Tibial nerve (tissue), 4 donors: ENCODE measurements at regions not wholly inside any gene's neighbourhood (a gene's known extent, or its start where the extent isn't known, plus 50 kb on each side); places are given as distances from the start of the nearest gene placed in this dataset.

Source experiments
- DNase-seq, 2 donors: peaks; one replicate each; pipeline ENCODE4 v3.0.0-alpha.2; 2019; ENCODE audit warnings: low spot score in 2 of 2
- H3K27ac ChIP-seq, 4 donors: fragments of 200-600 bp; sonication (generic) in 3 of 4; one replicate each; pipeline ENCODE4 v1.5.1; 2017 to 2019; ENCODE audit warnings: mild to moderate bottlenecking in 1 of 4
- H3K27me3 ChIP-seq, 2 donors: fragments of 200-600 bp; sonication (generic) in 1 of 2; one replicate each; pipeline versions ENCODE4 v1.5.1 to v1.6.0; 2017 to 2019
- H3K36me3 ChIP-seq, 3 donors: fragments of 200-600 bp; sonication (generic); one replicate each; pipeline ENCODE4 v1.5.1; 2018 to 2019
- H3K4me1 ChIP-seq, 4 donors: fragments of 200-600 bp; sonication (generic) in 3 of 4; one replicate each; pipeline ENCODE4 v1.5.1; 2017 to 2019
- H3K4me3 ChIP-seq, 4 donors: fragments of 200-600 bp; sonication (generic) in 3 of 4; one replicate each; pipeline ENCODE4 v1.5.1; 2017 to 2019; ENCODE audit warnings: mild to moderate bottlenecking in 1 of 4, moderate library complexity in 1 of 4
- H3K9me3 ChIP-seq, 4 donors: fragments of 200-600 bp; sonication (generic) in 3 of 4; one replicate each; pipeline ENCODE4 v1.5.1; 2017 to 2019
- CTCF ChIP-seq, 5 experiments: fragments of 200-600 bp in 3 of 5; fragments of 450-650 bp in 2 of 5; sonication (generic) in 3 of 5; IDR thresholded peaks; one replicate each; pipeline ENCODE4 v1.5.1; 2016 to 2019; ENCODE audit warnings: antibody characterized with exemption in 5 of 5, mild to moderate bottlenecking in 3 of 5, moderate library complexity in 2 of 5
- EP300 ChIP-seq, 2 donors: sonication (generic); formaldehyde crosslinking; IDR thresholded peaks; one replicate each; pipeline ENCODE4 v1.6.1; 2017; ENCODE audit warnings: antibody characterized with exemption in 2 of 2, mild to moderate bottlenecking in 1 of 2
- POLR2A ChIP-seq, 2 donors: fragments of 450-650 bp; IDR thresholded peaks; one replicate each; pipeline ENCODE4 v1.6.1; 2017; ENCODE audit warnings: antibody characterized with exemption in 2 of 2, mild to moderate bottlenecking in 2 of 2, moderate library complexity in 2 of 2
- WGBS, 2 donors: methylation state at CpG; one replicate each; pipeline ENCODE4 v1.1.5; 2018; 5-methylcytosine and 5-hydroxymethylcytosine counted together

DNA sequence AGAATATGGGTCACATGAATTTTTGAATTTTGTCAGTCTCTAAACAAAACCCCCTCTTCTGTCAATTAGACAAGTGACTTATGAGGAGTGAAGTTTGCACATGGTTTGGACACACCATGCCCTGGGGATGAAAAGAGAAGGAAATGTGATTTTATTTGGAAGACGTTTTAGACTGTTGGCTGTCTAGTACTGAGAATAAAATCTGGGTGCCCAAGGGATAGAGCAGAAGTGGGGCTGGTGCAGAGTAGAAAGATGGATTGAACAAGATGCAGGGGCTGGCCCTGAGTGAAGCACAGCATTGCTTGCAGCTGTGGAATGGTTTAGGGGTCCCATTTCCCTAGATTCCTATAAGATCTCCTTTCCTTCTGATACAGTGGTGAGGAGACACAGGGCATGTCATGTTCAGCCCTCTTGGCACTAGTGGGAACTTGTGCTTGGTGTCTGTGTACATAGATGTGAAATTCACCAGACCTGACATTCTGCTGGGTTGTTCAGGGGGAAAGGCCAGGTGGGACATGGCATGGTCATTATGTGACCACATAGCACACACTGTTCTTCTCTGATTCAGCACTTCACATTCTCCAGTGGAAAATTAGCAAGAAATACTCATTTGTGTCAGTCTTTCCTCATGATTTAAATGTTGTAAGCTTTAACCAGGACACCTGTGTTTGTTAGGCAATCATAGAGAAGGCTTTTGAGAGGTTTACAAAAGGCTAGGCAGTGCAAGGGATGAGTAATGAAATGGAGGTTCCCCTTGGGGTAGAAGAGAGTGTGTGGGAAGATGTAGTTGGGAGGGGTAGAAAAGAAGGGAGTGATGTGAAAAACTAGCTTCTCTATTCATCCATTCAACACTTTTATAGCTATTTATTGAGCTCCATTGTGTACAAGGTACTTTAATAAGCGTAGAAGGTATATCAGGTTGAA, 202.3 kb upstream of the IGF1 start:
- no peaks in the 10 kb centered on the region for H3K27me3 ChIP-seq
- peaks cover 0 to 14% (median 0%) of the 10 kb centered on the region in 4 donors for H3K4me1 ChIP-seq
- H3K36me3 ChIP-seq, result no peaks in the 10 kb centered on the region
- peak overlapping the region in 2 of 4 donors; percentile 24 to 73 for H3K27ac ChIP-seq
- TF ChIP-seq CTCF (IDR thresholded peaks at IDR 0.05) (no peak), EP300 (IDR thresholded peaks at IDR 0.05) (peak in 1 of 2 donors; percentile 79), POLR2A (IDR thresholded peaks at IDR 0.05) (no peak)
- peaks cover 0 to 7% (median 0%) of the 10 kb centered on the region in 4 donors for H3K9me3 ChIP-seq
- DNase-seq, result peak in 1 of 2 donors; percentile 18
- 57 to 60% methylated on average over 2 of the region's 2 CpGs for WGBS, 2 donors
- H3K4me3 ChIP-seq, result no peak overlapping the region

DNA sequence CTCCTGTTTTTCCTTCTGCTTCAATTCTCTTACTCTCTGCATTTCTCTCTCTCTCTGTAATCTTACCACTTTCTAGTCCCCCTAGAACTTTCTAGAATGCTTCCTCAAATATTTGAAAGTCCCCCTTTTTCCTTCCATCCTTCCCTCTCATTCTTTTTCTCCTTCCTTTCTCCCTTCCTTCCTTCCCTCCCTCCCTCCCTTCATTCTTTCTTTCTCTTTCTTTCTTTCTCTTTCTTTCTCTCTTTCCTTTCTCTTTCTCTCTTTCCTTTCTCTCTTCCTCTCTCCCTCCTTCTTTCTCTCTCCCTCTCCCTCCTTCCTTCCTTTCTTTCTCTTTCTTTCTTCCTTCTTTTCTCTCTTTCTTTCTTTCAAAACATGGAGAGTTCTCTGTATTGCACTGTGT, 201.4 kb upstream of the IGF1 start:
- Histone ChIP-seq H3K4me1 (peaks cover 0 to 14% (median 0%) of the 10 kb centered on the region in 4 donors), H3K4me3 (no peak overlapping the region)

DNA sequence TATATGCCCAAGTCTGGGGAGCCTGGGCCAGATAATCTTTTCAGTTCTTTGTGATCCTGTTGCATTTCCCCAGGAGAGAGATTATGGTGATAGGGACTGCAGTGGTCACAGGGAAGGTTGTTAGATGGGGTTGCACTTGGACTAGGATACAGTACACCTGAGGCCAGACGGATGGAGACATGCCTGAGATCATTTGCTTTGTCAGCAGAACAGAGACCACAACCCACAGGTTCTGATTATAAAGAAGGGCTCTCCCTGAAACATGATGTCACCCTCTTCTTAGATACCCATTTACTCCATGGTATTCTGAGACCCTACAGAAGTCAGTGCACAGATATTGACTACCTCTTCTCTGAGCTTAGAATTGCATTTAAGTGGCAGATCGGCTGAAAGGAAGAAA, 200.9 kb upstream of the IGF1 start:
- 63 to 69% methylated on average over 2 of the region's 2 CpGs for WGBS, 2 donors
- no peak overlapping the region for H3K27ac ChIP-seq
- no peak for TF ChIP-seq CTCF (IDR thresholded peaks at IDR 0.05)
- TF ChIP-seq POLR2A (IDR thresholded peaks at IDR 0.05), result no peak
- TF ChIP-seq EP300 (IDR thresholded peaks at IDR 0.05), result no peak
- H3K4me1 ChIP-seq, result peaks cover 0 to 13% (median 0%) of the 10 kb centered on the region in 4 donors
- no peak for DNase-seq
- no peaks in the 10 kb centered on the region for H3K27me3 ChIP-seq
- H3K36me3 ChIP-seq, result no peaks in the 10 kb centered on the region
- H3K9me3 ChIP-seq, result peaks cover 0 to 7% (median 0%) of the 10 kb centered on the region in 4 donors
- H3K4me3 ChIP-seq, result no peak overlapping the region

More for the DNA sequence above, 201.4 kb upstream of the IGF1 start:
- H3K27ac ChIP-seq, result peak overlapping the region in 1 of 4 donors; percentile 73
- no peak for TF ChIP-seq EP300 (IDR thresholded peaks at IDR 0.05)
- no peak for TF ChIP-seq CTCF (IDR thresholded peaks at IDR 0.05)
- TF ChIP-seq POLR2A (IDR thresholded peaks at IDR 0.05), result no peak
- DNase-seq, result no peak
- H3K36me3 ChIP-seq, result no peaks in the 10 kb centered on the region
- H3K9me3 ChIP-seq, result peaks cover 0 to 7% (median 0%) of the 10 kb centered on the region in 4 donors
- no peaks in the 10 kb centered on the region for H3K27me3 ChIP-seq

GRCh38 chr12:102680304-102680703, 199.9 kb upstream of the IGF1 start:
- Histone ChIP-seq H3K9me3 (peaks cover 0 to 7% (median 0%) of the 10 kb centered on the region in 4 donors), H3K36me3 (no peaks in the 10 kb centered on the region), H3K27ac (no peak overlapping the region), H3K27me3 (no peaks in the 10 kb centered on the region), H3K4me1 (peaks cover 0 to 9% (median 0%) of the 10 kb centered on the region in 4 donors), H3K4me3 (no peak overlapping the region)
- no peak for DNase-seq
- 55 to 72% methylated on average over 2 of the region's 2 CpGs for WGBS, 2 donors
- TF ChIP-seq EP300 (IDR thresholded peaks at IDR 0.05), result peak in 1 of 2 donors; percentile 20
- TF ChIP-seq CTCF (IDR thresholded peaks at IDR 0.05), result no peak

GRCh38 chr12:102676812-102677211, 196.4 kb upstream of the IGF1 start:
- Histone ChIP-seq H3K9me3 (peaks cover 0 to 32% (median 2%) of the 10 kb centered on the region in 4 donors), H3K27ac (no peak overlapping the region), H3K4me1 (no peaks in the 10 kb centered on the region), H3K36me3 (no peaks in the 10 kb centered on the region), H3K27me3 (no peaks in the 10 kb centered on the region), H3K4me3 (no peak overlapping the region)
- 92 to 93% methylated on average over 1 of the region's 1 CpG for WGBS, 2 donors
- no peak for DNase-seq
- no peak for TF ChIP-seq EP300 (IDR thresholded peaks at IDR 0.05)
- no peak for TF ChIP-seq POLR2A (IDR thresholded peaks at IDR 0.05)
- no peak for TF ChIP-seq CTCF (IDR thresholded peaks at IDR 0.05)
